ENCODE measurements at regions not wholly inside any gene's neighbourhood (a gene's known extent, or its start where the extent isn't known, plus 50 kb on each side); places are given as distances from the start of the nearest gene placed in this dataset.
A peak's percentile ranks its signal among the peaks of the same experiment; 100 is the strongest.

GRCh38 chr12:67038486-67038885 lies 230.7 kb upstream of the CAND1 start:
- no CpG with 5 or more reads among the region's 2 CpGs for WGBS (ENCODE audit: extremely low coverage, insufficient coverage, insufficient read length)
- peak in 1 of 2 donors; percentile 66 for DNase-seq
- Histone ChIP-seq H3K79me1 (ENCODE audit: low read length) (peaks cover 16% of the 10 kb centered on the region), H3K27ac (ENCODE audit: low read depth, low read length) (peak overlapping the region; percentile 83), H4K8ac (ENCODE audit: low read depth, low read length) (no peak overlapping the region), H3K36me3 (ENCODE audit: control insufficient read depth in 1 of 2, insufficient read depth in 2 of 2, low read length in 2 of 2) (no peaks in the 10 kb centered on the region), H3K14ac (ENCODE audit: low read length) (no peak overlapping the region), H3K4ac (ENCODE audit: low read depth, low read length) (no peak overlapping the region), H2AK5ac (ENCODE audit: low read length) (no peak overlapping the region), H2AFZ (ENCODE audit: insufficient read depth, low read length, poor library complexity) (no peak overlapping the region), H3K27me3 (ENCODE audit: insufficient read depth, low read length) (no peaks in the 10 kb centered on the region), H3K4me3 (ENCODE audit: low read depth, low read length) (no peak overlapping the region), H4K91ac (ENCODE audit: low read depth, low read length) (no peak overlapping the region), H3K4me1 (ENCODE audit: control insufficient read depth in 1 of 2, insufficient read depth in 2 of 2, low read length in 2 of 2) (peaks cover 8 to 26% of the 10 kb centered on the region in 2 experiments), H3K79me2 (ENCODE audit: control insufficient read depth, insufficient read depth, low read length, poor library complexity) (peaks cover 2% of the 10 kb centered on the region), H2BK12ac (ENCODE audit: low read length) (no peak overlapping the region), H3K18ac (ENCODE audit: low read length) (no peak overlapping the region), H3K9me3 (ENCODE audit: insufficient read depth, low read depth, low read length) (no peaks in the 10 kb centered on the region), H2BK120ac (ENCODE audit: insufficient read depth, low read length, poor library complexity) (peak overlapping the region; percentile 33), H3K9ac (ENCODE audit: low read length) (no peak overlapping the region), H3K4me2 (ENCODE audit: low read length) (no peak overlapping the region), H2BK5ac (ENCODE audit: low read depth, low read length, poor library complexity) (no peak overlapping the region), H4K12ac (ENCODE audit: low read depth, low read length) (no peak overlapping the region), H3K23ac (ENCODE audit: low read length) (no peak overlapping the region)

GRCh38 chr12:67039995-67040860 lies 228.9 kb upstream of the CAND1 start:
- H2BK12ac ChIP-seq (ENCODE audit: low read length), result peak overlapping the region; percentile 93
- H4K91ac ChIP-seq (ENCODE audit: low read depth, low read length), result peak overlapping the region; percentile 72
- H3K4me3 ChIP-seq (ENCODE audit: low read depth, low read length), result no peak overlapping the region
- H4K12ac ChIP-seq (ENCODE audit: low read depth, low read length), result no peak overlapping the region
- peaks cover 12% of the 10 kb centered on the region for H3K79me1 ChIP-seq (ENCODE audit: low read length)
- H3K36me3 ChIP-seq (ENCODE audit: control insufficient read depth in 1 of 2, insufficient read depth in 2 of 2, low read length in 2 of 2), result no peaks in the 10 kb centered on the region
- H3K23ac ChIP-seq (ENCODE audit: low read length), result no peak overlapping the region
- no peaks in the 10 kb centered on the region for H3K27me3 ChIP-seq (ENCODE audit: insufficient read depth, low read length)
- H3K14ac ChIP-seq (ENCODE audit: low read length), result no peak overlapping the region
- H2AFZ ChIP-seq (ENCODE audit: insufficient read depth, low read length, poor library complexity), result no peak overlapping the region
- H3K4ac ChIP-seq (ENCODE audit: low read depth, low read length), result peak overlapping the region; percentile 65
- WGBS (ENCODE audit: extremely low coverage, insufficient coverage, insufficient read length), result no CpG with 5 or more reads among the region's 8 CpGs
- DNase-seq, result peak; percentile 65 to 86
- peak overlapping the region; percentile 78 for H2BK120ac ChIP-seq (ENCODE audit: insufficient read depth, low read length, poor library complexity)
- H3K9me3 ChIP-seq (ENCODE audit: insufficient read depth, low read depth, low read length), result no peaks in the 10 kb centered on the region
- peak overlapping the region; percentile 53 for H3K27ac ChIP-seq (ENCODE audit: low read depth, low read length)
- H3K4me2 ChIP-seq (ENCODE audit: low read length), result peak overlapping the region; percentile 35
- H3K4me1 ChIP-seq (ENCODE audit: control insufficient read depth in 1 of 2, insufficient read depth in 2 of 2, low read length in 2 of 2), result peaks cover 8 to 22% of the 10 kb centered on the region in 2 experiments
- H3K79me2 ChIP-seq (ENCODE audit: control insufficient read depth, insufficient read depth, low read length, poor library complexity), result no peaks in the 10 kb centered on the region
- no peak overlapping the region for H3K9ac ChIP-seq (ENCODE audit: low read length)
- H4K8ac ChIP-seq (ENCODE audit: low read depth, low read length), result peak overlapping the region; percentile 43
- H2BK5ac ChIP-seq (ENCODE audit: low read depth, low read length, poor library complexity), result peak overlapping the region; percentile 86
- peak overlapping the region; percentile 90 for H2AK5ac ChIP-seq (ENCODE audit: low read length)
- no peak overlapping the region for H3K18ac ChIP-seq (ENCODE audit: low read length)

DNA sequence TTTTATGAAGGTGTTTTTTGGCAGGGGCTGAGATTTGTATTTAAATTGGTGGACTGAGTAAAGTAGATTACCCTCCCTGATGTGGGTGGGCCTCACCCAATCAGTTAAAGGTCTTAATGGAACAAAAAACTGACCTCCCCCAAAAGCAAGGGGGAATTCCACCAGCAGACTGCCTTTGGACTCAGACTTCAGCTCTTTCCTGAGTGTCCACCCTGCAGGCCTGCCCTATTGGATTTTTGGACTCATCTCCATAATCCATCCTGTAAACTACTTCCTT lies 228.4 kb upstream of the CAND1 start:
- Histone ChIP-seq H4K8ac (ENCODE audit: low read depth, low read length) (no peak overlapping the region), H2BK12ac (ENCODE audit: low read length) (peak overlapping the region; percentile 89), H3K18ac (ENCODE audit: low read length) (no peak overlapping the region), H3K4me1 (ENCODE audit: control insufficient read depth in 1 of 2, insufficient read depth in 2 of 2, low read length in 2 of 2) (peaks cover 8 to 28% of the 10 kb centered on the region in 2 experiments), H3K4me3 (ENCODE audit: low read depth, low read length) (no peak overlapping the region), H3K27me3 (ENCODE audit: insufficient read depth, low read length) (no peaks in the 10 kb centered on the region), H2AFZ (ENCODE audit: insufficient read depth, low read length, poor library complexity) (no peak overlapping the region), H3K14ac (ENCODE audit: low read length) (no peak overlapping the region), H3K4me2 (ENCODE audit: low read length) (no peak overlapping the region), H3K4ac (ENCODE audit: low read depth, low read length) (peak overlapping the region; percentile 40), H3K36me3 (ENCODE audit: control insufficient read depth in 1 of 2, insufficient read depth in 2 of 2, low read length in 2 of 2) (no peaks in the 10 kb centered on the region), H4K12ac (ENCODE audit: low read depth, low read length) (no peak overlapping the region), H2AK5ac (ENCODE audit: low read length) (no peak overlapping the region), H2BK5ac (ENCODE audit: low read depth, low read length, poor library complexity) (no peak overlapping the region), H3K79me1 (ENCODE audit: low read length) (peaks cover 12% of the 10 kb centered on the region), H2BK120ac (ENCODE audit: insufficient read depth, low read length, poor library complexity) (peak overlapping the region; percentile 78), H3K9ac (ENCODE audit: low read length) (no peak overlapping the region), H3K27ac (ENCODE audit: low read depth, low read length) (peak overlapping the region; percentile 53), H3K23ac (ENCODE audit: low read length) (no peak overlapping the region), H4K91ac (ENCODE audit: low read depth, low read length) (no peak overlapping the region), H3K79me2 (ENCODE audit: control insufficient read depth, insufficient read depth, low read length, poor library complexity) (peaks cover 1% of the 10 kb centered on the region), H3K9me3 (ENCODE audit: insufficient read depth, low read depth, low read length) (no peaks in the 10 kb centered on the region)
- DNase-seq, result no peak

DNA sequence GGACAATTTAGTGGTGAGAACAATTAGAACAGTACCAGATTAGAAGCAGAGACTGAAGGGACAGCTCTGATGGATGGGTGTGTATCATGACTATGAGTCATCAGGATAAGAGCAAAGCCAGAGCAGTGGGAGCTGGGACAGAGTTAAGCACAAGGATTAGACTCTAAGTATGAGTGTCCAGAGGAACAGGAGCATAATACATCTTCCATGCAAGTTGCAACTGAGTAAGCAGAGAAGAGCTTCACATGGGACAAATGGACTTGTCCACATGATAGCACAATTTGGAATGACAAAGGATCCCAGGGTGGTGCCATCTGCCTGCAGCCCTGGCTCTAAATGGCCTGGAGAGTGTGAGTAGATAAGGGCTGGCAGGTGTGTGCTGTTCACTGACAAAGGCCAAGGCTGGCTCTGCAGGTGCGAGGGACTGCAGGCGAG lies 226.4 kb upstream of the CAND1 start:
- Histone ChIP-seq H3K4me2 (ENCODE audit: low read length) (no peak overlapping the region), H2BK5ac (ENCODE audit: low read depth, low read length, poor library complexity) (no peak overlapping the region), H3K9me3 (ENCODE audit: insufficient read depth, low read depth, low read length) (no peaks in the 10 kb centered on the region), H2BK120ac (ENCODE audit: insufficient read depth, low read length, poor library complexity) (peak overlapping the region; percentile 53), H3K4ac (ENCODE audit: low read depth, low read length) (peak overlapping the region; percentile 40), H2AK5ac (ENCODE audit: low read length) (no peak overlapping the region), H3K79me2 (ENCODE audit: control insufficient read depth, insufficient read depth, low read length, poor library complexity) (peaks cover 1% of the 10 kb centered on the region), H3K14ac (ENCODE audit: low read length) (peak overlapping the region; percentile 32), H3K27ac (ENCODE audit: low read depth, low read length) (peak overlapping the region; percentile 35), H3K4me1 (ENCODE audit: control insufficient read depth in 1 of 2, insufficient read depth in 2 of 2, low read length in 2 of 2) (peaks cover 11 to 32% of the 10 kb centered on the region in 2 experiments), H3K79me1 (ENCODE audit: low read length) (peaks cover 11% of the 10 kb centered on the region), H3K36me3 (ENCODE audit: control insufficient read depth in 1 of 2, insufficient read depth in 2 of 2, low read length in 2 of 2) (no peaks in the 10 kb centered on the region), H4K91ac (ENCODE audit: low read depth, low read length) (peak overlapping the region; percentile 25), H3K27me3 (ENCODE audit: insufficient read depth, low read length) (no peaks in the 10 kb centered on the region), H4K12ac (ENCODE audit: low read depth, low read length) (no peak overlapping the region), H3K18ac (ENCODE audit: low read length) (no peak overlapping the region), H2AFZ (ENCODE audit: insufficient read depth, low read length, poor library complexity) (no peak overlapping the region), H3K4me3 (ENCODE audit: low read depth, low read length) (no peak overlapping the region), H3K9ac (ENCODE audit: low read length) (no peak overlapping the region), H2BK12ac (ENCODE audit: low read length) (peak overlapping the region; percentile 73), H4K8ac (ENCODE audit: low read depth, low read length) (no peak overlapping the region), H3K23ac (ENCODE audit: low read length) (no peak overlapping the region)
- DNase-seq, result peak in 1 of 2 donors; percentile 27
- WGBS (ENCODE audit: extremely low coverage, insufficient coverage, insufficient read length), result no CpG with 5 or more reads among the region's 2 CpGs
